Transverse colon (tissue), 4 donors: ENCODE measurements at regions not wholly inside any gene's neighbourhood (a gene's known extent, or its start where the extent isn't known, plus 50 kb on each side); places are given as distances from the start of the nearest gene placed in this dataset.

Source experiments
- CTCF ChIP-seq, 5 experiments: fragments of 200-600 bp in 3 of 5; fragments of 450-650 bp in 2 of 5; sonication (generic) in 3 of 5; IDR thresholded peaks; 1 replicate in 2 of 5; 2 replicates in 3 of 5; pipeline ENCODE4 v1.5.1; 2016 to 2017; ENCODE audit warnings: antibody characterized with exemption in 5 of 5, inconsistent platforms in 3 of 5, mild to moderate bottlenecking in 2 of 5, moderate library complexity in 1 of 5
- EP300 ChIP-seq: sonication (generic); formaldehyde crosslinking; IDR thresholded peaks from one replicate; pipeline ENCODE4 v1.6.1; 2017; ENCODE audit warnings: antibody characterized with exemption, low read depth
- POLR2A ChIP-seq: fragments of 450-650 bp; IDR thresholded peaks from one replicate; pipeline ENCODE4 v1.6.1; 2016; ENCODE audit warnings: antibody characterized with exemption, mild to moderate bottlenecking, moderate library complexity
- POLR2AphosphoS5 ChIP-seq, 3 donors: sonication (generic); formaldehyde crosslinking; IDR thresholded peaks; one replicate each; pipeline ENCODE4 v1.6.1; 2016; ENCODE audit warnings: antibody characterized with exemption in 3 of 3

DNA sequence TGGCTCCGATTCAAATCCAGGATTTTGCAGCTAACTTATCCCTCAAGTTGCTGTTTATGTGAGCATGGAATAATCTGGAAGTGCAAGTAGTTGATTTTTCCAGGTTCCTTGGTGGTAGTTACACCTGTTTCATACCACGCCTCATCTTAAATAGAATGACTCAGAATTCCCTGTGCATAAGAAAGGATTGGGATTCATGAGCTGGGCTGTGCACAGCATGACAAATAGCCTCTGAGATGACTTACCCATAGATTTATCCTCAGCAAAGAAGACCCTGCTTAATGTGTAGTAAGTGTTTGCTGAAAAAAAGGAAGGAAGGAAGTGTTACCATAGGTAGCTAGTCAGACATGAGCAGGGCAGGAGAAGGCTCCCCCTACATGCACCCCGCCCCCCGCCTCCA is 777.7 kb upstream of the ADGRL3 start:
- TF ChIP-seq POLR2A (no peak), CTCF (IDR thresholded peaks at IDR 0.05) (no peak), EP300 (no peak), POLR2AphosphoS5 (IDR thresholded peaks at IDR 0.05) (no peak)
